Endothelial cell of umbilical vein (primary cell): ENCODE measurements at regions not wholly inside any gene's neighbourhood (a gene's known extent, or its start where the extent isn't known, plus 50 kb on each side); places are given as distances from the start of the nearest gene placed in this dataset.

Experiments used
- BruUV-seq: library from RNA; stranded (reverse); fragments of 400-500 nt; replicated peaks from 2 replicates; lab custom pipeline; 2021; lab: Mats Ljungman, UMichigan
- CTCF ChIA-PET: fragments of 300-600, 350-600 bp; sonication (Branson Sonifier 250); formaldehyde crosslinking; loops from one replicate; lab custom pipeline; 2021; ENCODE audit warnings: antibody characterized with exemption, inconsistent platforms; lab: Charles Lee
- POLR2A ChIA-PET: fragments of 300-600, 350-600 bp; sonication (Branson Sonifier 250); formaldehyde crosslinking; loops from one replicate; lab custom pipeline; 2021; ENCODE audit warnings: antibody characterized with exemption, inconsistent platforms; lab: Charles Lee
- DNase-seq: peaks from one replicate; pipeline ENCODE4 v3.0.0-alpha.2; 2011; ENCODE audit warnings: low read depth, low spot score
- FAIRE-seq: peaks from 2 replicates; lab custom pipeline; 2011; peaks lifted over from hg19 to GRCh38; lab: Jason Lieb, UNC
- H2AFZ ChIP-seq: 2 replicates; pipeline ENCODE4 v1.6.0; 2012; ENCODE audit warnings: low read depth, low read length, control low read depth, inconsistent platforms
- H3K27ac ChIP-seq: 2 replicates; pipeline ENCODE4 v1.5.1; 2011; ENCODE audit warnings: low read depth, mild to moderate bottlenecking, control low read depth, low read length, moderate library complexity; ENCODE audit not compliant: insufficient read depth
- H3K27me3 ChIP-seq, 2 experiments: 2 replicates each; pipeline versions ENCODE4 v1.6.0 to v1.6.1; 2011; ENCODE audit warnings: low read length in 2 of 2, mixed read lengths in 1 of 2; ENCODE audit not compliant: control insufficient read depth in 2 of 2, insufficient read depth in 2 of 2
- H3K36me3 ChIP-seq, 2 experiments: 2 replicates in 1 of 2; 3 replicates in 1 of 2; pipeline ENCODE4 v1.5.1; 2011; ENCODE audit warnings: low read length in 2 of 2, mild to moderate bottlenecking in 1 of 2, moderate library complexity in 1 of 2; ENCODE audit not compliant: control insufficient read depth in 2 of 2, insufficient read depth in 2 of 2; ENCODE audit errors: extremely low read depth in 1 of 2
- H3K4me1 ChIP-seq: 3 replicates; pipeline ENCODE4 v1.5.1; 2011; ENCODE audit warnings: mild to moderate bottlenecking, low read length; ENCODE audit not compliant: control insufficient read depth, insufficient read depth; ENCODE audit errors: extremely low read depth
- H3K4me2 ChIP-seq: 2 replicates; pipeline ENCODE4 v1.6.1; 2011; ENCODE audit warnings: low read length, control low read depth, mixed read lengths; ENCODE audit not compliant: insufficient read depth
- H3K4me3 ChIP-seq, 3 experiments: fragments of 200-600 bp in 1 of 3; sonication (generic), shearing (Covaris generic) in 1 of 3; replicated peaks in 1 of 3; 2 replicates each; pipeline ENCODE4 v1.5.1; 2011 to 2016; ENCODE audit warnings: control low read depth in 3 of 3, low read length in 3 of 3, mild to moderate bottlenecking in 2 of 3, inconsistent platforms in 1 of 3, low read depth in 1 of 3, moderate library complexity in 1 of 3; ENCODE audit not compliant: insufficient read depth in 1 of 3
- H3K79me2 ChIP-seq: 2 replicates; pipeline ENCODE4 v1.6.0; 2012; ENCODE audit warnings: low read length, inconsistent platforms; ENCODE audit not compliant: control insufficient read depth, insufficient read depth
- H3K9ac ChIP-seq: replicated peaks from 2 replicates; pipeline ENCODE3; 2011; ENCODE audit warnings: low read length, control low read depth; ENCODE audit not compliant: insufficient read depth; ENCODE audit errors: extremely low read depth
- H3K9me1 ChIP-seq: replicated peaks from 3 replicates; pipeline ENCODE4 v1.6.0; 2011; ENCODE audit warnings: mild to moderate bottlenecking, low read length; ENCODE audit not compliant: control insufficient read depth, insufficient read depth; ENCODE audit errors: extremely low read depth
- H3K9me3 ChIP-seq: replicated peaks from 2 replicates; pipeline ENCODE4 v1.5.1; 2012; ENCODE audit warnings: low read length, inconsistent platforms; ENCODE audit not compliant: control insufficient read depth, insufficient read depth
- H4K20me1 ChIP-seq: replicated peaks from 2 replicates; pipeline ENCODE3; 2011; ENCODE audit warnings: mild to moderate bottlenecking, low read length; ENCODE audit not compliant: control insufficient read depth, insufficient read depth; ENCODE audit errors: extremely low read depth
- CTCF ChIP-seq, 2 donors: IDR thresholded peaks; 1 replicate in 1 of 2; 2 replicates in 1 of 2; pipeline ENCODE4 v1.5.1; 2011; ENCODE audit warnings: low read length in 2 of 2, mild to moderate bottlenecking in 2 of 2, moderate library complexity in 2 of 2, control low read depth in 1 of 2, inconsistent platforms in 1 of 2, low read depth in 1 of 2; ENCODE audit not compliant: insufficient read depth in 1 of 2; ENCODE audit errors: extremely low read depth in 1 of 2
- EZH2 ChIP-seq: IDR thresholded peaks from 2 replicates; pipeline ENCODE4 v1.6.1; 2012; ENCODE audit warnings: borderline replicate concordance, low read depth, mild to moderate bottlenecking, moderate library complexity, low read length, inconsistent platforms; ENCODE audit not compliant: severe bottlenecking
- FOS ChIP-seq: IDR thresholded peaks from 2 replicates; pipeline ENCODE4 v1.6.1; 2011; ENCODE audit warnings: mild to moderate bottlenecking, low read length, moderate library complexity, borderline replicate concordance; ENCODE audit not compliant: insufficient read depth
- GATA2 ChIP-seq: IDR thresholded peaks from 2 replicates; pipeline ENCODE4 v1.7.0; 2011; ENCODE audit warnings: low read depth, mild to moderate bottlenecking, moderate library complexity, mixed read lengths, low read length; ENCODE audit not compliant: insufficient read length, insufficient read depth
- JUN ChIP-seq: IDR thresholded peaks from 2 replicates; pipeline ENCODE4 v1.6.1; 2011; ENCODE audit warnings: borderline replicate concordance, low read depth; ENCODE audit not compliant: insufficient read length, insufficient read depth
- MYC ChIP-seq: IDR thresholded peaks from one replicate; pipeline ENCODE4 v1.6.1; 2011; ENCODE audit warnings: mild to moderate bottlenecking, low read depth, low read length
- POLR2A ChIP-seq: IDR thresholded peaks from 2 replicates; pipeline ENCODE4 v1.6.1; 2012; ENCODE audit warnings: low read depth, mild to moderate bottlenecking, control low read depth, low read length
- POLR2AphosphoS5 ChIP-seq: IDR thresholded peaks from 2 replicates; pipeline ENCODE4 v1.6.1; 2012; ENCODE audit warnings: low read depth, mild to moderate bottlenecking, control low read depth, low read length, moderate library complexity; ENCODE audit not compliant: insufficient read depth
- dilution Hi-C: fragments of 300-500 bp; cut with MboI; formaldehyde crosslinking; loops from one replicate; pipeline ENCODE4 v1.15.0; 2019; ENCODE audit warnings: low sequenced_read_pairs; ENCODE audit not compliant: extremely low pct_ligation_motif_present
- intact Hi-C: fragments of 100-400 bp; cut with micrococcal nuclease; formaldehyde crosslinking; loops from one replicate; pipeline ENCODE4 v1.10.0; 2022
- TF ChIP-seq, protein P1 (sequence below): IDR thresholded peaks from 2 replicates; pipeline ENCODE4 v1.6.1; 2011; ENCODE audit not compliant: insufficient read depth, insufficient read length

- Histone ChIP-seq H3K4me3 (no peak overlapping the region), H3K79me2 (no peaks in the 10 kb centered on the region), H2AFZ (no peak overlapping the region), H3K4me2 (no peak overlapping the region), H4K20me1 (no peaks in the 10 kb centered on the region), H3K4me1 (no peaks in the 10 kb centered on the region), H3K27ac (no peak overlapping the region), H3K9me1 (no peaks in the 10 kb centered on the region), H3K36me3 (no peaks in the 10 kb centered on the region), H3K9me3 (no peaks in the 10 kb centered on the region), H3K9ac (no peak overlapping the region), H3K27me3 (no peaks in the 10 kb centered on the region)
- ChIA-PET POLR2A (no interaction called here), CTCF (interaction anchor here (1.0 to 1.2 kb wide), 2 partner anchors 16 to 120 kb away, joined by 3 to 7 read pairs; no protein-coding TSS in a partner anchor)
- DNase-seq (no peak), FAIRE-seq (no peak)
- no TSS peak for BruUV-seq
- dilution Hi-C loops (no loop called here), intact Hi-C loops (no loop called here)
- TF ChIP-seq POLR2A (no peak), GATA2 (no peak)
Measured at GRCh38 chr4:10285028-10285427, 168.4 kb upstream of the WDR1 start.

DNA sequence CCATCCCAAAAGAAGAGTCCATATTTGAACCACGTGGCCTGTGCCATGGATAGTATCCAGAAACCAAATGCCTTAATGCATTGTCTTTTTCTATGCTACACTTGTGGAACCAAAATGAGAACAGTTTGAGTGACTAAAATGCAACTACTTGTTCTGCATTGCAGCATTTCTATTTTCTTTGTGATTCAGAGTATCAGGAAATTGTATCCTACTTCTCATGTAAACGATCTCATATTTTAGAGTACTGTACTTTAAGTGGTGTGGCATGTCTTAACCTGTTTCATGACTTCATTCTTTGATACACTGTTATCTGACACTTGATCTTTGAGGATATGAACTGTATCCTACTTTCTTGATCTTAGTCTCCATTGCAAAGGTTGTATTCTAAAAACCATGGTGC is 167.2 kb upstream of the WDR1 start:
- no peak overlapping the region for H3K27ac ChIP-seq
- H3K9me1 ChIP-seq, result no peaks in the 10 kb centered on the region
- TF ChIP-seq MYC, result no peak
- TF ChIP-seq, protein P1, sequence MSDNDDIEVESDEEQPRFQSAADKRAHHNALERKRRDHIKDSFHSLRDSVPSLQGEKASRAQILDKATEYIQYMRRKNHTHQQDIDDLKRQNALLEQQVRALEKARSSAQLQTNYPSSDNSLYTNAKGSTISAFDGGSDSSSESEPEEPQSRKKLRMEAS, result no peak
- TF ChIP-seq GATA2, result no peak
- TF ChIP-seq FOS, result no peak
- TF ChIP-seq POLR2AphosphoS5, result no peak
- no peak for TF ChIP-seq JUN
- TF ChIP-seq CTCF (IDR thresholded peaks at IDR 0.05; ENCODE audit: extremely low read depth in 1 of 2, insufficient read depth in 1 of 2, low read depth in 1 of 2, low read length in 2 of 2), result no peak
- no peak for TF ChIP-seq EZH2
- TF ChIP-seq POLR2A, result no peak
- H3K27me3 ChIP-seq, result no peaks in the 10 kb centered on the region
- H2AFZ ChIP-seq, result no peak overlapping the region
- H3K4me1 ChIP-seq, result no peaks in the 10 kb centered on the region
- H3K79me2 ChIP-seq, result no peaks in the 10 kb centered on the region
- dilution Hi-C loops, result no loop called here
- no peaks in the 10 kb centered on the region for H4K20me1 ChIP-seq
- no peak overlapping the region for H3K4me3 ChIP-seq
- no TSS peak for BruUV-seq
- CTCF ChIA-PET, result no interaction called here
- H3K36me3 ChIP-seq, result no peaks in the 10 kb centered on the region
- FAIRE-seq (no peak), DNase-seq (no peak)
- H3K4me2 ChIP-seq, result no peak overlapping the region
- no peak overlapping the region for H3K9ac ChIP-seq
- POLR2A ChIA-PET, result no interaction called here
- intact Hi-C loops, result no loop called here
- no peaks in the 10 kb centered on the region for H3K9me3 ChIP-seq
